Occipital lobe (tissue), 1 donor: ENCODE measurements at regions not wholly inside any gene's neighbourhood (a gene's known extent, or its start where the extent isn't known, plus 50 kb on each side); places are given as distances from the start of the nearest gene placed in this dataset.
A peak's percentile ranks its signal among the peaks of the same experiment; 100 is the strongest.

Experiments
- DNase-seq: peaks from one replicate; lab custom pipeline; 2025; lab: John Stamatoyannopoulos, UW

DNA sequence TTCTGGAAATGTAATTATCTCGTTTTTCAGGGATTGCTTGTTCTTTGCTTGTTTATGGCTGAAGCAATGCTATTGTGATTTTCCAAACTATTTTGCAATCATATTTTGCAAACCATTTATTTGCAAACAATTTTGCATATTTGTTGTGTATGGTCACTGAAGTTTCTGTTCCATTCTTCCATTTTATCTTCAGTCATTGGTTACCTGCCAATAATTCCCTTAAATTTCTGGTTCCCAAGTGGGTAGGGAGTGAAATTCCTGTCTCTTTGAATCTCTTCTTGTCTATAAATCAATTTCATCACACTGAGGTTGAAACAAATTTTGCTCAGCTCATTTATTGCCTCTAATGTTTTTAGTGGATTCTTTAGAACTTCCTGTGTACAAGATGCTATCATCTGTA is 401.7 kb upstream of the VWC2 start:
- no peak for DNase-seq

DNA sequence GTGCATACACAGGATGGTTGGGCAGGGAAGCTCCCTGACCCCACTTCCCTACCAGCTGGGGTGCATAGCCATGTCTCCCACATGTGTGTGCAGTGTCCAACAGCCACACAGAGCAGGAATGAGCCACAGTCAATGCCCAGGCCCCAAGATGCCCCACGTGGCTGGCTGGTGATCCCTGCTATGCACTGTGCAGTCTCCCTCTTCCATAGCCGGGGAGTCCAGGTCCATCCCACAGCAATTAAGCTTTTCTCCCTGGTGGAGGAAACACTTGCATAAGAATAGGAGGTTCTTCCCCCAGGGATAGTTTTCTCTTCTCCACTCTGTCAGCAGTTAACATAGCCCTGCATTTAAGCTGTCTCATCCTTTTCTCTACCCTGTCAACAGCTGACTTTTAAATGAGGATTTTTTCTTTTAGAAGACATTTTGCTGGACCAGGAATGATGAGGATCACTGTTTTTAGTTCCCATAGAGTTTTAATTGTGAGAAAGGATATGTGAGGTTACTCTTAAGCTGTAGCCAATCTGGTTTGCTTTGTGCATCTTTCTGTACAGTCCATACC is 396.5 kb upstream of the VWC2 start:
- no peak for DNase-seq

DNA sequence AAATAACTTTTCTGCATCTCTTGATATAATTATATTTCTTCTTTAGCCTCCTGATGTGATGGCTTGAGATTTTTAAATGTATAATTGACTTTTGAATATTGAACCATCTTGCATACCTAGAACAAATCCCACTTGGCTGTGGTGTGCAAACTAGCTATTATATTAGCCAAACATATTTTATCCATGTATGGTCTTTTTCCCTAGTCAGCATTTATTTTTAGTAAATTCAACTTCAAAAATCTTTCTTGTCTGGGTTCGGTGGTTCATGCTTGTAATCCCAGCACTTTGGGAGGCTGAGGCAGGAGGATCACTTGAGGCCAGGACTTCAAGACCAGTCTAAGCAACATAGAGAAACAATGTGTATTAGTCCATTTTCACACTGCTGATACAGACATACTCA is 386.6 kb upstream of the VWC2 start:
- DNase-seq, result no peak

DNA sequence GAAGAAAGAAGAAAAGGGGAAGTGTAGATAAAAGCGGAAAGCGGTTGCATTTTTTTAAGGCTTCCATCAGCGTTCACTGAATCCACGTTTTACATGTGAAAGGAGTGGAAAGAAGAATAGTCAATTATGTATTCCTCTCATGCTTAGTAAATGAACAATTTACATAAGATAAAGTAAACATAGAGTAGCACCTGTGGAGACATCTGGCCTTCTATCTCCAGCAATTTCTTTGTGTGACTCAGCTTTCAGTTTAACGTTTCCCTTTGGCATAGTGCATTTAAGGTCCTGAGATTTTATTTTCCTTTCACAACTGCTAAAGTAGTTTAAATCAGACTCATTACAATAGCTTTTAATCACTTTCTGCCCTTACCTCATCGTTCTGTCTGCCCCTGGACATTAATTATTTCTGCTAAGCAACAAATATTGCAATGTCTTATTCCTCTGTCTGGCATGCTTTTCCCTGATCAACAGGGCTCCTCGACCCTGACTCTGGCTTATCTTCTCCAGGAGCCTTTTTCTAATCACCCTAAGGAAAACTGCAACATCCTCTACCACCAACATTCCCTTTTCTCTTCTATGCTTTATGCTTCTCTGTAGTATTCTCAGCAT is 383.5 kb upstream of the VWC2 start:
- no peak for DNase-seq

DNA sequence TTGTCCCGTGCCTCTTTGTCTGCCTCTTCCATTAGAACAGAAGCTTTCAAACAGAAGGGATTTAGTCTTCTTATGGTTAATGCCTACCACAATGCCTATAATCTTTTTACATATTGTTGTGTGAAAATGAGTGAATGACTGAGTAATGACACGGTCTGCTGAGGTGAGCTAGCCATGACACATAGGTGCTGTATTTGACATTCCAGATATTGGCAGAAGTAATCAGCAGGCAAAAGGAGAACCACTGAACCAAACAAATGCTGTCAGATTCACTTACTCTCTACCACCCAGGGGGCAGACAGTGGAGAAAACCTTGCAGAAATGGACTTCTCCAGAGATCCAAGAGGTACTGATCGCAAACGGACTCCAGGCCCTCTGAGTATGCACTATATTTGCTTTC is 377.2 kb upstream of the VWC2 start:
- no peak for DNase-seq

DNA sequence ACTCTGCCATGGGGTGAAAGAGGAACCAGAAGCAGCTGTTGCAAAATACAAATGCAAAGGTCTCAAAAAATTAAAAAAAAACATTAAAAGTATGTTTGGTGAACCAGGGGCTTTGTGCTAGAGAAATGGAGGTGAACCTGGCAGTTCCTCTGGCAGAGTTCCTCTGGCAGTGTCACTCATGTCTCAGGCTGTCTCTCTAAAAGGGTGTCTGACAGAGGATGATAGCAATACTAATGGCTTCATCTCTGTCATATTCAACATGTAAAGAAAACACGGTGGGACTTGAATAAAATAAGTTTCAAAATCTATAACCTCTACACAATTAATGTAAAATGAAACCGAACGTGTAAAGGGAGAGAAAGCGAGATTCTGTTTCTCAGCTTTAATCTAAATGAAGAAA is 375.7 kb upstream of the VWC2 start:
- DNase-seq, result no peak

DNA sequence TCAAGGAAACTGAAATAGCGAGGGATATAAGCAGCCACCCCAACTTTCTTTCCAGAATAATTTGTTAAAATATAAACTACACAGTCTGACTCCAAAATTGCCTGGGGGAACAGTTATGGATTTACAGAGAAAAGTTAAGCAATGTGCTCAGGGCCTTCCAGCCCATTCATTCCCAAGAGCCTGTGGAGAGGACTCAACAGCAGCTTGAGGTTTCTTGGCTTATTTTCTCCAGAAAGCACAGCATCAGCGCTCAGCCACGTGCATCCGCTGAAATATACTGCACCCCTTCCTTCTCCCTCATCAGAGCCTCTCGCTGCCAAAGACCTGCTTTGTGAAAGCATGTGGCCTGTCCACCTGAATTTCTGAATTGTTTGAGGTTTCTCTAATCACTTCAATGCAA is 375.2 kb upstream of the VWC2 start:
- DNase-seq, result no peak

DNA sequence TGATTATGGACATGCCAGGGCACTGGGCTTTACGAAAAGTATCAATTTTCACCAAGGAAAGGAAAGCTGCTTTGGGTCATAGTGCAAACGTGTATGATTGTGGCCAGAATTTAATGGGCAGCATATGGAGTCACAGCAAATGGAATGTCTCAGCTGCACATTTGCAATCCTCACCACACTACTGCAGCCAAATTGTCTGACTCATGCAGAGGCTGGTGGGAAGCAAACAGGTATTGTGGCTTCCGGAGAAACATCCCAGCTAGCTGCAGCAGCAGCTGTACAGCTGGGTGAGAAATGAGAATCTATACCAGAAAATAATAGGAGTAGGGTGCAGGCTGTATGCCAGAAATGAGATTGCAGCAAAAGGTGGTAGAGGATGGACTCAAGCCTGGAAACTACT is 374.7 kb upstream of the VWC2 start:
- peak; percentile 8 for DNase-seq

DNA sequence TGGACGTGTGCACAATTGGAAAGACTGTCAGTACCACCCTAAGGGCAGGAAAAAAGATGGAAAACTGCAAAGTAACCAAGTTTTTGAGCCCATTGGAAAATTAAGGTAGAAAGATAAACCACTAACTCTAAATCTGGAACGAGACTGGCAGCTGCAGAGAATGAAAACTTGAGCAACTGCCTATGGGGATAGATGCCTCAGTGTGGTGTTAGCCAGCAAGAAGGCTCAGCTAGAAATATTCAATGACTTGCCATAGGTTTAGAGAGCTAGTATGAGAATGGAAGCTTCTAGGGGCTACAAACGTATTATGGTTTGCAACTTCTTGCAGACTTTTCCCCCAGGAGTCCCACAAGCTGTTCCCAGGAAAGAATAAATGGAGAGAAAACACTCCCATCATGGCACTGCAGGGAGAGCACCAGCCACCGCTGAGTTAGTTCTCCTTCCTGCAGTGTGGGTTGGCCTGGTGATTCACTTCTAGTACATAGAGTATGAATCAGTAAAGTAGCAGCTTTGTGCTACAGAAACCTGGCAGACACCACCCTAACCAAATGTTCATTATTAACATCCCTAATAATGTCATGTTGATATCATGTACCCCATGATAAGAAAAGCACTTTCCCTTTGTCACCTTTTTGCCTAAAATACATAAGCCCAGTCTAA is 372.4 kb upstream of the VWC2 start:
- no peak for DNase-seq

DNA sequence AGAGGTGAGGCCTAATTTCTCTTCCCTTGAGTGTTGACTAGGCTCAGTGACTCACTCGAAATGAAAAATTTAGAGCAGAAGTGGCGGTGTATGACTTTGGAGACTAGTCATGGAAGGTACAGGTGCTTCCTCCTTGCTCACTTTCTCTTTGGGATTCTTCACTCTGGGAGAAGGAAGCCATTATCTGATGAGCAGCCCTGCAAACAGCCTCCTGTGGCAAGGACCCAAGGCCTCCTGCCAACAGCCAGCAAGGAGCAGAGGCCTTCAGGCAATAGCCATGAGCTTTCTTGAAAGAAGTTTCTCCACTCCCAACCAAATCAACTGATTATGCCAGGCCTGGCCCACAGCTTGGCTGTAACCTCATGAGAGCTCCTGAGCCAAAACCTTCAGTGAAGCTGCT is 369.6 kb upstream of the VWC2 start:
- DNase-seq, result no peak

DNA sequence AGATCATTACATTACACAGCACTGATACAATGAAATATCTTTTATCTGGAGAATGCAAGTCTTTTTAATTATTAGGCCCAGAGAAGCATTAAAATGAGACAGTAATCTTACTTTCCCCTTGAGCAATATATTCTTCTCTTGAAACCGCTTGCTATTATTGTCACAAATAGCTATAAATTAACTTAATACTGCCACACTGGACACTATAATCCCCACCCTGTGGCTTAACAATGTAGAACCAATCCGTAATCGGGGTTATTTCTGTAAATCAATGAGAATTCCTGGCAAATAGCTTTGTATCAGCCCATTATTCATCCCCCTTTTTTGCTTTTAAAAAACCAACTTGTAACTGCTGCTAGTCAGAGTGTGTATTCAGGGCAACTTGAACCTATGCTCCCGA is 366.2 kb upstream of the VWC2 start:
- DNase-seq, result no peak

DNA sequence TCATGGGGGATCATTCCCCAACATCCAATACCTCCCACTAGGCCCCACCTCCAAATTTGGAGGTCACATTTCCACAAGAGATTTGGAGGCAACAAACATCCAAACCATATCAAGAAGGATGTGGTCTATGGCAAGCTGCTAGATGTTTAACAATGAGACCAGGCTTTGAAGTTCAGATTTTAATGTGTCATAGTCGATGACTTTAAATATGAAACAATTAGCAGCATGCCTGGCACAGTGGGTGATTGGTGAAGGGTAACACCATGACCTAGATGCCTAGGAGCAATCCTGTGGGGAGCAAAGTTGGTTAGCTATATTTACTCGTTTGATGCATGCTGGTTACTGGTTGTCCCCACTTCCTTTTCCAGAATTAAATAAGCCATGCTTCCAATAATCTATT is 356.4 kb upstream of the VWC2 start:
- no peak for DNase-seq

DNA sequence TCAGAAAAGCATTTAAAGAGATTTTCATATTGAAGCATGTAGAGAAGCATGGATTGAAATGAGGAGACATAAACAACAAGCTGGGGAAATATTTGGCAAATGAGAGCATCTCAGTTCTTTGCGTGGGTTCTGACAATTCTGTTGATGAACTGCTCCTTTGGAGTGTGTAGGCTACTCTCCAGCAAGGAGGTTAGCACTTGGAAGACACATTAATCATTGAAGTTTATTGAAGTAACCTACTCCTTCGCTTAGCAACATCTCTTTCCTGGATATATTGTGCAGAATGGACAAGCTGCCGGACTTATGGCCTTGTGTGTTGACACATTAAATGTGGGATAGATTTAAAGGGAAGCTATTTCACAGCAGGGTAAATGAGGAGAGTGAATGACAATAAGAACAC is 354.5 kb upstream of the VWC2 start:
- DNase-seq, result no peak

DNA sequence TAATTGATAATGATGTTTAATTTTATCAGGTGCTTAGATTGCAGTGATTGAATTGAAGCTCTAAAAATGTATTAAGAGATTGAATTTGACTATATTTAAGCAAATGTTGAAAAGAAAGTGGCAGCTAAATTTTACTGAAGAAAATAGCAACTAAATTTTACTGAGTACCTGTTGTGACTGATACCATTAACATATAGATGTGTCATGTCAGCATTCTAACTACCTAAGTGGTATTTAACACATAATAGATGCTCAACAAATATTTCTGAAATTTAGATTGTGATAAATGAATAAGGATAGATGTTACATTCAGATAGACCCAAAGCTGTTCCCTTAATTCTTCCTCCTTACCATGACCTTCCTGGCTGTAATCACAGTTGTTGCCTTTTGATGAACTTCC is 350.9 kb upstream of the VWC2 start:
- no peak for DNase-seq

DNA sequence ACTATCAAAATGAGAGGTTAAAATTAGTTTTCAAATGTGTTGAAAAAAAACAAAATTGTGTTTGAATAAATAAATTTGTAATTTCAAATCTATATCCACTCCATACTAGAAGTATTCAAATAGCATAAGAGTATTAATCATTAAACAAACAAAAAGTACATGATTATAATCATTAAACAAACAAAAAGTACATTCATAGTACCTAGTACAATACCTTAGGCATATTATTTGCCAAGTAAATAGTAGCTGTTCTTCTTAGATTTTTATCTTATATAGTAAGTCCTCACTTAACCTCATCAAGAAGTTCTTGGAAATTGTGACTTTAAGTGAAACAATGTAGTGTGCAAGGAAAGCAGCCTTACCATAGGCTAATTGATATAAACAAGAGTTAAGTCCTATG is 349.3 kb upstream of the VWC2 start:
- no peak for DNase-seq

DNA sequence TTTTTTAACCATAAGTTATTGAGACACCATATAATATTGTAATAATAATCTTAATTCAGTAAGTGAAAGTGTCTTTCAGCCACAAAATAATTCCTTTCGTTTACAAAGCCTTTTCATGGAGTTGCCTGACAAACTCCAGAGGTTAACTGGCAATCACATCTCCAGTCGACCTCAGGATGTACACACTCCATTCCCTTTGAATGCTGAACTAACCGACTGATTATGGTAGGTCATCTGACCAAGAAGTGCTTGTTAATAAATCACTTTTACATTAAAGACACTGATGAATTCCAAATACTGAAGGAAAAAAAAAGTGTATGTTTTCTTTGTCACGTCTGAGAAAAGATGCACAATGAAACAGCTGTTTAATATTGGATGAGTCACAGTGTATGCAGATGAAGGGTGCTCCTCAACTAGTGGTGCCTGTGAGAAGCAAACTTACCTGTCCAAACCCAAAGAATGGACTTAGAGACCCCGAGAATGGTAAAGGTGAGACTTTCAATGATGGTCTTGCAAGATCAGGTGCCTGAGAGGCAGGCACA is 348.1 kb upstream of the VWC2 start:
- no peak for DNase-seq

DNA sequence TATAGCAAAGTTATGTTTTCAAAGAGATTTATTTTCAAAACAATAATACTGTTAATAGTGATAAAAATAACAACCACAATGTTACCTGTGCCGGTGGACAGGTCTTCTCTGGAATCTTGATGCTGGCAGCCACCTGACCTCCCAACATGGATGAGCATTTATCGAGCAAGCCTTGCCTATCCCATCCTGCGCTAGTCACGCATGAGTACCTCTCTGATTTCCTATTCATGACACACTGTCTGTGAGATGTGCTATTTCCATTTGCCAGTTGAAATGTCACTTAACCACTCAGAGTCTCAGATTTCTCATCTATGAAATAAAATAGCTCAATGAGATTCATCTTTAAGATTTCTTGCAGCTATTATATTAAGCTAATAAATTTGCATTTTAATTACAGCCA is 341.2 kb upstream of the VWC2 start:
- DNase-seq, result no peak

DNA sequence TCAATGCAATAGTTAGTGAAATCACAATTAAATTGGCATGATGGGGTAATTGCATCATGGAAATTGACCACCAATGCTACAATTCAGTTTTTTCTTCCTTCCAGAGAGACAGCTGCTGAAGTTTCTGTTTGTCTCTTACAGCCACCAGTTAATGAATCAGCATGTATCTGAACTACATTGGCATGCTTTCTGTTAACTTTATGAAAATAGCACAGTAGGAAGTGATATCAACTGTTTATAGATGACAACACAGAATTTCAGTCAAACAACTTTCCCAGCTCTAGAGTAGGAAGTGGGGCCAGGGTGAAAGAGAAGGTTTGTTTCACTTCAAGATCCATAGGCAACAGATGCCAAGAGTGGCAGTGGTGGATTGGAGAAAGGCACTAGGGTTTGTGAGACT is 339.6 kb upstream of the VWC2 start:
- no peak for DNase-seq

DNA sequence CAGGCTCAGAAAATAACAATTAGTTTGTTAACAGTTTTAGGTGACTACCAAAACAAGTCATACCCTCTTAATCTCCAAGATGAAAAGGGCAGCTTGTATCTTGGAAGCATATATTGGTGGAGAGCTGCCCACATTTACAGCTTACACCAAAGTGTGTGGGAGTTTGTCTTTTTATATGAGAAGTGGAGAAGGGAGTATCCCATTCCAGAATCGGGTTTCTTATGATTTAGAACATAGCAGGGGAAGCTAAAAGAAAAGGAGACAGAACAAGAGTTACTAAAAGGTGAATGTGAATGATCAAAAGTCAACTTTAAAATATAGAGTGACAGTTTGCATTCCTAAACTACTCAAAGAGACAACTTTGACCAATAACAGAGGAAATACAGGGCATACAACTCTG is 338.6 kb upstream of the VWC2 start:
- DNase-seq, result no peak

DNA sequence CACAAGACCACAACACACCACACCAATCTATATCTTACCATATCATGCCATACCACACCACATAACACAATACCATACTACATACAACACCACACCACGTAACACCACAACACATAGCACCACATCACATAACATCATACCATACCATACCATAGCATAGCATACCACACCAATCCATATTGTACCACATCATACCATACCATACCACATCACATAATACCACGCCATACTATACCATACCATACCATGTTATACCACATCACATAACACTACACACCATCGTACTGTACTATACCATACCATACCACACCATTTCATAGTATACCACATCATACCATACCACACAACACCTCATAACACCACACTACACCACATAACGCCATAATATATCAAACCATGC is 335.2 kb upstream of the VWC2 start:
- no peak for DNase-seq

DNA sequence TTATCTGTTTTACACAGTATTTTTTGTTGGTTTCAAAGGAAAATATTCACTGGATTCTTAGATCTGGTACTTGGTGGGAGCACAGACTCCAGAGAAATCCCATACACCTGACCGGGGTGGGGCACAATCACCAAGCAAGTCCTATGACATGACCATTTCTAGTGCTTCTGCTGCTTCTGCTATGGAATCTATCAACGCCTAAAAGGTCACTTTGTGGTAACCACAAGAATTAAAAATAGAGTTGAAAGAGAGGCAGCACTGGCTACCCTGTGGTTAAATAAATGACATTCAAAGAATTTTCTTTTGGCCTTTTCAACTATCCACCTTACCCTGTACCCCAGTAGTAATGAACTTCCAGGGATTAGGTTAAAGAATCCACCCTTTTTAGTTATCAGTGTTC is 329.9 kb upstream of the VWC2 start:
- no peak for DNase-seq

DNA sequence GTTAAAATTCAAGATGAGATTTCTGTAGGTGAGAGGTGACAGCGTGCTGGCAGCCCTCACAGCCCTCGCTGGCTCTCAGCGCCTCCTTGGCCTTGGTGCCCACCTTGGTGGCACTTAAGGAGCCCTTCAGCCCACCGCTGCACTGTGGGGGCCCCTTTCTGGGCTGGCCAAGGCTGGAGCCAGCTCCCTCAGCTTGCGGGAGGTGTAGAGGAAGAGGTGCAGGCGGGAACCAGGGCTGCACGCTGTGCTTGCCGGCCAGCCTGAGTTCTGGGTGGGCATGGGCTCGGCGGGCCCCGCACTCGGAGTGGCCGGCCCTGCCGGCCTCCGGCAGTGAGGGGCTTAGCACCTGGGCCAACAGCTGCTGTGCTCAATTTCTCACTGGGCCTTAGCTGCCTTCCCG is 320.0 kb upstream of the VWC2 start:
- DNase-seq, result no peak

DNA sequence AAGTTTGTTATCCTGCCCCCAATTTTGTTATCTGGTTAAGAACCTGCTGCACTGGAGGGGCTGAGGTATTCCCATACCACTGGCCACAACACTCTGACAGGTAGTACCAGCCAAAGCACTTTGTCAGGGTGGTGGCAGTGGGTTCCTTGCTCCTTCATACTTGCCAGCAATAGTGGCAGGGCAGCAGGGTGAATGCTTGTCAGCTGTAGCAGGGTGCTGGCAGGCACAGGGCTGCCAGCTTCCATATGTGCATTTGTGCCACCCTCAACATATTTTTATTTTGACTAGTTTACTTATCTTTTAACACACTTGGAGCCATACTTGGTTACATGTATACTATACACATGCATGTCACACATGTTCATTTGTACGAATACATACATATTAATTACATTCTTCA is 294.0 kb upstream of the VWC2 start:
- no peak for DNase-seq
